H1 (cell line): ENCODE measurements at regions not wholly inside any gene's neighbourhood (a gene's known extent, or its start where the extent isn't known, plus 50 kb on each side); places are given as distances from the start of the nearest gene placed in this dataset.

Experiments used
- BACH1 ChIP-seq: IDR thresholded peaks from 2 replicates; pipeline ENCODE4 v1.6.1; 2012; ENCODE audit warnings: low read length, improper control_type of control experiment
- CEBPB ChIP-seq: IDR thresholded peaks from 2 replicates; pipeline ENCODE4 v1.6.1; 2012; ENCODE audit warnings: low read depth, low read length
- EGR1 ChIP-seq: IDR thresholded peaks from 2 replicates; pipeline ENCODE4 v1.6.1; 2011; ENCODE audit warnings: low read depth, low read length, borderline replicate concordance
- KDM5A ChIP-seq: fragments of 200-600 bp; IDR thresholded peaks from 2 replicates; pipeline ENCODE4 v1.7.1; 2012; ENCODE audit warnings: mild to moderate bottlenecking, low read length, inconsistent platforms, mixed read lengths
- POLR2A ChIP-seq, 2 experiments: IDR thresholded peaks; 1 replicate in 1 of 2; 2 replicates in 1 of 2; pipeline ENCODE4 v1.6.1; 2011; ENCODE audit warnings: low read depth in 2 of 2, low read length in 2 of 2, mild to moderate bottlenecking in 2 of 2; ENCODE audit errors: control extremely low read depth in 1 of 2
- POU5F1 ChIP-seq: IDR thresholded peaks from 2 replicates; pipeline ENCODE4 v1.6.1; 2011; ENCODE audit warnings: low read depth, mild to moderate bottlenecking, low read length, moderate library complexity
- RBBP5 ChIP-seq: IDR thresholded peaks from 2 replicates; pipeline ENCODE4 v1.7.1; 2012; ENCODE audit warnings: low read depth, mild to moderate bottlenecking, inconsistent platforms, low read length, moderate library complexity, borderline replicate concordance
- SP1 ChIP-seq: IDR thresholded peaks from 2 replicates; pipeline ENCODE4 v1.6.1; 2011; ENCODE audit warnings: low read depth, low read length
- TBP ChIP-seq: IDR thresholded peaks from 2 replicates; pipeline ENCODE4 v1.6.1; 2011; ENCODE audit warnings: low read depth, low read length, improper control_type of control experiment
- TF ChIP-seq, protein P1 (sequence below): IDR thresholded peaks from 2 replicates; pipeline ENCODE4 v1.6.1; 2011; ENCODE audit warnings: low read depth, mild to moderate bottlenecking, low read length; ENCODE audit not compliant: insufficient read depth
- TF ChIP-seq, protein P2 (sequence below): IDR thresholded peaks from 2 replicates; pipeline ENCODE4 v1.6.1; 2012; ENCODE audit warnings: inconsistent platforms

DNA sequence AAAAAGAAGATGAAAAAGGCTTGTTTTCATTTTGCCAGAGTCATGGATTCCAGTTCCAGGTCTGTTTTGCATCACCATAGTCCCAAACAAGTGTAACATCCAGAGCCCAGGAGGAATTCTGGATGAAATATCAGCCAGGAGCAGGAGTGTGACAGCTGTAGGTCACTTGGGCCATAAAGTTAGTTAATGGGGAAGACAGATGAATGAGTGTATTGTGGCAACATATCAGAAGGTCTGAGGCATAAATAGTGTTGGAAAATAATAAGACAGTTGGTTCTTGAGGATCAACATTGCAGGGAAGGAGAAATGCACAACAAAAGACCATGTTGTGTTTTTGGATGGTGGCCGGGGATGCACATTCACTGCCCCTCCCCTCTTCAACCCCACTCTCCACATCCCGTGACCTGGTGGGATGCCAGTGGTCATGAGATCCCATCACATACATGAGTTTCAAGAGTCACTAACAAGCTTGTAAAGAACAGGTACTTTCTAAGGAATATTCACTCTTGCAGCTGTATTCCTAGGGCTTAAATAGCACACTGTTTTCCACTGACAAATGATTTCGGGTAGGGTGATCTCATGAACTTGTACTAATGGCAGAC lies 83.1 kb upstream of the IGFBP7 start (continued):
- TF ChIP-seq, protein P1, sequence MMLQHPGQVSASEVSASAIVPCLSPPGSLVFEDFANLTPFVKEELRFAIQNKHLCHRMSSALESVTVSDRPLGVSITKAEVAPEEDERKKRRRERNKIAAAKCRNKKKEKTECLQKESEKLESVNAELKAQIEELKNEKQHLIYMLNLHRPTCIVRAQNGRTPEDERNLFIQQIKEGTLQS, result no peak
- no peak for TF ChIP-seq TBP
- no peak for TF ChIP-seq POLR2A (IDR thresholded peaks at IDR 0.05; ENCODE audit: control extremely low read depth in 1 of 2, low read depth in 2 of 2, low read length in 2 of 2)
- TF ChIP-seq SP1, result no peak
- TF ChIP-seq BACH1, result no peak
- no peak for TF ChIP-seq CEBPB
- TF ChIP-seq EGR1, result no peak
- TF ChIP-seq POU5F1, result no peak
- TF ChIP-seq KDM5A, result no peak
- no peak for TF ChIP-seq RBBP5
- TF ChIP-seq, protein P2, sequence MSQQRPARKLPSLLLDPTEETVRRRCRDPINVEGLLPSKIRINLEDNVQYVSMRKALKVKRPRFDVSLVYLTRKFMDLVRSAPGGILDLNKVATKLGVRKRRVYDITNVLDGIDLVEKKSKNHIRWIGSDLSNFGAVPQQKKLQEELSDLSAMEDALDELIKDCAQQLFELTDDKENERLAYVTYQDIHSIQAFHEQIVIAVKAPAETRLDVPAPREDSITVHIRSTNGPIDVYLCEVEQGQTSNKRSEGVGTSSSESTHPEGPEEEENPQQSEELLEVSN, result no peak
